ENCODE measurements at regions not wholly inside any gene's neighbourhood (a gene's known extent, or its start where the extent isn't known, plus 50 kb on each side); places are given as distances from the start of the nearest gene placed in this dataset.

- no peak overlapping the region for H3K4me3 ChIP-seq (ENCODE audit: control insufficient read depth, low read depth, low read length)
- DNase-seq (ENCODE audit: low read depth), result no peak
- TF ChIP-seq CTCF (IDR thresholded peaks at IDR 0.05; ENCODE audit: control insufficient read depth, insufficient read depth, low read depth, low read length, missing control alignments), result no peak
Observed at GRCh38 chr21:20010691-20011200, 987.5 kb upstream of the NCAM2 start.

- no peak for TF ChIP-seq CTCF (IDR thresholded peaks at IDR 0.05; ENCODE audit: control insufficient read depth, insufficient read depth, low read depth, low read length, missing control alignments)
- no peak for DNase-seq (ENCODE audit: low read depth)
- H3K4me3 ChIP-seq (ENCODE audit: control insufficient read depth, low read depth, low read length), result no peak overlapping the region
Observed at GRCh38 chr21:20013851-20014250, 984.4 kb upstream of the NCAM2 start.

- DNase-seq (ENCODE audit: low read depth), result no peak
- TF ChIP-seq CTCF (IDR thresholded peaks at IDR 0.05; ENCODE audit: control insufficient read depth, insufficient read depth, low read depth, low read length, missing control alignments), result no peak
- H3K4me3 ChIP-seq (ENCODE audit: control insufficient read depth, low read depth, low read length), result no peak overlapping the region
Observed at GRCh38 chr21:20016435-20017005, 981.7 kb upstream of the NCAM2 start.

- no peak overlapping the region for H3K4me3 ChIP-seq (ENCODE audit: control insufficient read depth, low read depth, low read length)
- TF ChIP-seq CTCF (IDR thresholded peaks at IDR 0.05; ENCODE audit: control insufficient read depth, insufficient read depth, low read depth, low read length, missing control alignments), result no peak
- no peak for DNase-seq (ENCODE audit: low read depth)
Observed at GRCh38 chr21:20020026-20020425, 978.2 kb upstream of the NCAM2 start.

- no peak overlapping the region for H3K4me3 ChIP-seq (ENCODE audit: control insufficient read depth, low read depth, low read length)
- no peak for DNase-seq (ENCODE audit: low read depth)
- TF ChIP-seq CTCF (IDR thresholded peaks at IDR 0.05; ENCODE audit: control insufficient read depth, insufficient read depth, low read depth, low read length, missing control alignments), result no peak
Observed at GRCh38 chr21:20023193-20023592, 975.0 kb upstream of the NCAM2 start.

- no peak overlapping the region for H3K4me3 ChIP-seq (ENCODE audit: control insufficient read depth, low read depth, low read length)
- DNase-seq (ENCODE audit: low read depth), result no peak
- TF ChIP-seq CTCF (IDR thresholded peaks at IDR 0.05; ENCODE audit: control insufficient read depth, insufficient read depth, low read depth, low read length, missing control alignments), result no peak
Observed at GRCh38 chr21:20024741-20025140, 973.5 kb upstream of the NCAM2 start.
